H9 (cell line): ENCODE measurements at regions not wholly inside any gene's neighbourhood (a gene's known extent, or its start where the extent isn't known, plus 50 kb on each side); places are given as distances from the start of the nearest gene placed in this dataset.

Experiments
- DNase-seq: peaks from one replicate; pipeline ENCODE4 v3.0.0-alpha.2; 2017
- H2AFZ ChIP-seq: one replicate; pipeline ENCODE4 v1.6.1; 2013; ENCODE audit warnings: mild to moderate bottlenecking, low read length, control low read depth, moderate library complexity
- H2AK5ac ChIP-seq: 2 replicates; pipeline ENCODE4 v1.6.1; 2013; ENCODE audit warnings: low read length, control low read depth, mixed read lengths; ENCODE audit not compliant: insufficient read length
- H2BK120ac ChIP-seq: one replicate; pipeline ENCODE4 v1.6.1; 2013; ENCODE audit warnings: low read depth, mild to moderate bottlenecking, low read length, control low read depth, inconsistent platforms; ENCODE audit not compliant: poor library complexity, severe bottlenecking
- H2BK12ac ChIP-seq: 2 replicates; pipeline ENCODE4 v1.6.1; 2013; ENCODE audit warnings: low read length, control low read depth, mixed read lengths, low read depth; ENCODE audit not compliant: insufficient read length
- H2BK15ac ChIP-seq: 2 replicates; pipeline ENCODE4 v1.6.1; 2013; ENCODE audit warnings: low read depth, low read length, control low read depth
- H2BK20ac ChIP-seq: one replicate; pipeline ENCODE4 v1.6.1; 2013; ENCODE audit warnings: low read depth, mild to moderate bottlenecking, low read length, control low read depth, inconsistent platforms; ENCODE audit not compliant: poor library complexity, severe bottlenecking
- H2BK5ac ChIP-seq: 2 replicates; pipeline ENCODE4 v1.6.1; 2013; ENCODE audit warnings: low read length, control low read depth, mixed read lengths; ENCODE audit not compliant: insufficient read length
- H3K14ac ChIP-seq: 2 replicates; pipeline ENCODE4 v1.6.1; 2013; ENCODE audit warnings: low read length, control low read depth; ENCODE audit not compliant: insufficient read depth
- H3K18ac ChIP-seq: 2 replicates; pipeline ENCODE4 v1.6.1; 2013; ENCODE audit warnings: low read depth, mild to moderate bottlenecking, mixed read lengths, low read length, control low read depth; ENCODE audit not compliant: insufficient read length
- H3K23ac ChIP-seq: 2 replicates; pipeline ENCODE4 v1.6.1; 2013; ENCODE audit warnings: low read length, control low read depth, mixed read lengths, low read depth; ENCODE audit not compliant: insufficient read length
- H3K23me2 ChIP-seq: 2 replicates; pipeline ENCODE4 v1.6.1; 2013; ENCODE audit warnings: low read depth, mild to moderate bottlenecking, mixed read lengths, low read length, control low read depth; ENCODE audit not compliant: insufficient read length, poor library complexity, severe bottlenecking
- H3K27ac ChIP-seq: 2 replicates; pipeline ENCODE4 v1.5.1; 2013; ENCODE audit warnings: low read length, control low read depth, mixed read lengths, low read depth; ENCODE audit not compliant: insufficient read length
- H3K27me3 ChIP-seq: 2 replicates; pipeline ENCODE4 v1.6.1; 2013; ENCODE audit warnings: low read length, control low read depth, inconsistent platforms; ENCODE audit not compliant: insufficient read depth
- H3K4ac ChIP-seq: 2 replicates; pipeline ENCODE4 v1.6.1; 2013; ENCODE audit warnings: low read depth, mild to moderate bottlenecking, control low read depth, inconsistent platforms, low read length, moderate library complexity
- H3K4me1 ChIP-seq: 2 replicates; pipeline ENCODE4 v1.6.1; 2013; ENCODE audit warnings: low read length, control low read depth, inconsistent platforms; ENCODE audit not compliant: insufficient read depth
- H3K4me2 ChIP-seq: 2 replicates; pipeline ENCODE4 v1.6.1; 2013; ENCODE audit warnings: low read length, control low read depth, mixed read lengths; ENCODE audit not compliant: insufficient read length, insufficient read depth
- H3K56ac ChIP-seq: 2 replicates; pipeline ENCODE4 v1.6.1; 2013; ENCODE audit warnings: low read depth, mild to moderate bottlenecking, mixed read lengths, low read length, control low read depth; ENCODE audit not compliant: insufficient read length
- H3K79me1 ChIP-seq: 2 replicates; pipeline ENCODE4 v1.6.1; 2013; ENCODE audit warnings: low read depth, mild to moderate bottlenecking, moderate library complexity, low read length, control low read depth, inconsistent platforms; ENCODE audit not compliant: insufficient read depth, poor library complexity, severe bottlenecking
- H3K79me2 ChIP-seq: 2 replicates; pipeline ENCODE4 v1.6.1; 2013; ENCODE audit warnings: low read length, control low read depth, inconsistent platforms; ENCODE audit not compliant: insufficient read depth
- H3K9ac ChIP-seq: 2 replicates; pipeline ENCODE4 v1.6.1; 2013; ENCODE audit warnings: low read length, control low read depth, mixed read lengths; ENCODE audit not compliant: insufficient read length; ENCODE audit errors: extremely low read depth
- H3K9me3 ChIP-seq: one replicate; pipeline ENCODE4 v1.6.1; 2013; ENCODE audit warnings: low read depth, low read length, inconsistent platforms; ENCODE audit not compliant: control insufficient read depth
- H3T11ph ChIP-seq: one replicate; pipeline ENCODE4 v1.6.1; 2013; ENCODE audit warnings: mild to moderate bottlenecking, low read length, control low read depth, inconsistent platforms
- H4K20me1 ChIP-seq: one replicate; pipeline ENCODE4 v1.6.1; 2013; ENCODE audit not compliant: control insufficient read depth, insufficient read length, insufficient read depth
- H4K5ac ChIP-seq: 2 replicates; pipeline ENCODE4 v1.6.1; 2013; ENCODE audit warnings: low read depth, mild to moderate bottlenecking, mixed read lengths, low read length, control low read depth; ENCODE audit not compliant: insufficient read length
- H4K8ac ChIP-seq: replicated peaks from 2 replicates; pipeline ENCODE4 v1.6.1; 2013; ENCODE audit warnings: low read length, control low read depth, mixed read lengths, low read depth; ENCODE audit not compliant: insufficient read length
- H4K91ac ChIP-seq: 2 replicates; pipeline ENCODE4 v1.6.1; 2013; ENCODE audit warnings: low read depth, mild to moderate bottlenecking, moderate library complexity, mixed read lengths, low read length, control low read depth; ENCODE audit not compliant: insufficient read length
- H3K27ac Mint-ChIP-seq, 3 experiments: 2 replicates in 2 of 3; 3 replicates in 1 of 3; pipeline ENCODE4 v1.8.0; 2020 to 2021; ENCODE audit warnings: mixed read lengths in 3 of 3, mild to moderate bottlenecking in 1 of 3, moderate library complexity in 1 of 3
- H3K27me3 Mint-ChIP-seq: 2 replicates; pipeline ENCODE4 v1.8.0; 2021; ENCODE audit warnings: low read depth, mild to moderate bottlenecking, moderate library complexity, mixed read lengths
- H3K36me3 Mint-ChIP-seq, 3 experiments: 2 replicates in 2 of 3; 3 replicates in 1 of 3; pipeline ENCODE4 v1.8.0; 2020 to 2021; ENCODE audit warnings: low read depth in 3 of 3, mixed read lengths in 3 of 3; ENCODE audit not compliant: insufficient read depth in 1 of 3
- H3K4me1 Mint-ChIP-seq, 2 experiments: 2 replicates each; pipeline ENCODE4 v1.8.0; 2020; ENCODE audit warnings: mixed read lengths in 2 of 2
- H3K4me3 Mint-ChIP-seq, 2 experiments: 2 replicates in 1 of 2; 3 replicates in 1 of 2; pipeline ENCODE4 v1.8.0; 2020 to 2021; ENCODE audit warnings: mild to moderate bottlenecking in 2 of 2, mixed read lengths in 2 of 2, moderate library complexity in 1 of 2
- H3K9me3 Mint-ChIP-seq, 2 experiments: 2 replicates in 1 of 2; 3 replicates in 1 of 2; pipeline ENCODE4 v1.8.0; 2020; ENCODE audit warnings: mild to moderate bottlenecking in 2 of 2, mixed read lengths in 2 of 2, moderate library complexity in 1 of 2
- WGBS: extraction: QIAGEN DNeasy Blood & Tissue Kit; methylation state at CpG from one replicate; pipeline ENCODE4 v1.1.7; 2013; ENCODE audit warnings: missing lambda C conversion rate, low lambda C conversion rate, mixed read lengths; ENCODE audit not compliant: insufficient read length; ENCODE audit errors: extremely low coverage; 5-methylcytosine and 5-hydroxymethylcytosine counted together
- TF ChIP-seq, protein P1 (sequence below): fragments of 200-600 bp; sonication (generic); conservative IDR thresholded peaks from 3 replicates; pipeline ENCODE4 v1.8.0; 2021; ENCODE audit warnings: antibody characterized with exemption, mild to moderate bottlenecking

DNA sequence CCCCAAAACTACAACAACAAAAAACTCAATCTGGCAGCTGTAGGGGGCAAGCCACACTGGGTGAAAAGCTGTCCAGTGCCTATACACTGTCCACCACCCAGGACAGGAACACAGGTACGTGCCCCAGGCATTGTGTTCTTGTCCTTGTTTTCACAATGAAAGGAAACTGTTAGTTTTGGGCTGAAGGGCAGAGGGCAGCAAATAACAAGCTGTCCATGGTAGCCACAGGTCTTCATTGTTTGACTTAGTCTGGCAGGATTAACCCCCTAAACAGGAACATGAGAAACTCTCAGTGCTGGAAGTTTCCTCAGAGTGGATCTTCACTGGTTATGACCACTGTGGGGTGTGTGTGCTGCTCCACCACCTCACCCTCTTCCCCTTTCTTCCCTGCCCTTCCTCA, 224.6 kb upstream of the N4BP1 start:
- Histone ChIP-seq H3K56ac (no peak overlapping the region), H3K79me1 (no peaks in the 10 kb centered on the region), H3K18ac (no peak overlapping the region), H4K5ac (no peak overlapping the region), H2BK12ac (no peak overlapping the region), H3K4ac (no peak overlapping the region), H2AFZ (no peak overlapping the region), H2AK5ac (no peak overlapping the region), H2BK15ac (no peak overlapping the region), H3T11ph (no peak overlapping the region), H3K27me3 (no peaks in the 10 kb centered on the region), H3K23ac (no peak overlapping the region), H2BK5ac (no peak overlapping the region), H4K20me1 (no peaks in the 10 kb centered on the region), H3K4me2 (no peak overlapping the region), H3K9me3 (no peaks in the 10 kb centered on the region), H3K79me2 (no peaks in the 10 kb centered on the region), H3K9ac (no peak overlapping the region), H4K8ac (no peak overlapping the region), H3K4me1 (peaks cover 2% of the 10 kb centered on the region; the same call in 1 of the 2 replicates), H3K27ac (no peak overlapping the region), H4K91ac (no peak overlapping the region), H2BK120ac (no peak overlapping the region), H3K23me2 (no peaks in the 10 kb centered on the region), H3K14ac (no peak overlapping the region), H2BK20ac (no peak overlapping the region)
- H3K27ac Mint-ChIP-seq: no peak overlapping the region
- DNase-seq: no peak
- H3K4me3 Mint-ChIP-seq: no peak overlapping the region
- H3K9me3 Mint-ChIP-seq: no peaks in the 10 kb centered on the region
- no peaks in the 10 kb centered on the region for H3K36me3 Mint-ChIP-seq
- peaks cover 10 to 17% of the 10 kb centered on the region in 2 experiments for H3K4me1 Mint-ChIP-seq
- H3K27me3 Mint-ChIP-seq: peaks cover 5% of the 10 kb centered on the region
- WGBS: no CpG with 5 or more reads among the region's 1 CpG
- TF ChIP-seq, protein P1, sequence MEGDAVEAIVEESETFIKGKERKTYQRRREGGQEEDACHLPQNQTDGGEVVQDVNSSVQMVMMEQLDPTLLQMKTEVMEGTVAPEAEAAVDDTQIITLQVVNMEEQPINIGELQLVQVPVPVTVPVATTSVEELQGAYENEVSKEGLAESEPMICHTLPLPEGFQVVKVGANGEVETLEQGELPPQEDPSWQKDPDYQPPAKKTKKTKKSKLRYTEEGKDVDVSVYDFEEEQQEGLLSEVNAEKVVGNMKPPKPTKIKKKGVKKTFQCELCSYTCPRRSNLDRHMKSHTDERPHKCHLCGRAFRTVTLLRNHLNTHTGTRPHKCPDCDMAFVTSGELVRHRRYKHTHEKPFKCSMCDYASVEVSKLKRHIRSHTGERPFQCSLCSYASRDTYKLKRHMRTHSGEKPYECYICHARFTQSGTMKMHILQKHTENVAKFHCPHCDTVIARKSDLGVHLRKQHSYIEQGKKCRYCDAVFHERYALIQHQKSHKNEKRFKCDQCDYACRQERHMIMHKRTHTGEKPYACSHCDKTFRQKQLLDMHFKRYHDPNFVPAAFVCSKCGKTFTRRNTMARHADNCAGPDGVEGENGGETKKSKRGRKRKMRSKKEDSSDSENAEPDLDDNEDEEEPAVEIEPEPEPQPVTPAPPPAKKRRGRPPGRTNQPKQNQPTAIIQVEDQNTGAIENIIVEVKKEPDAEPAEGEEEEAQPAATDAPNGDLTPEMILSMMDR: peak; percentile 41; the same call in 2 of the 3 replicates
